NCI-H345 (cell line): ENCODE measurements at regions not wholly inside any gene's neighbourhood (a gene's known extent, or its start where the extent isn't known, plus 50 kb on each side); places are given as distances from the start of the nearest gene placed in this dataset.
"Not testable (repeated sequence)": the region's sequence is repeated elsewhere in the genome, so short reads cannot be mapped to it uniquely, and the experiment has no call there.

ENCODE experiments used
- DNase-seq: peaks from one replicate; lab custom pipeline; 2025; lab: John Stamatoyannopoulos, UW

- DNase-seq, result no peak
Measured at GRCh38 chr17:82998637-82999036, 80.8 kb upstream of the METRNL start.

- DNase-seq, result no peak
Measured at GRCh38 chr17:83000738-83001137, 78.7 kb upstream of the METRNL start.

GRCh38 chr17:83002118-83002805 is 77.1 kb upstream of the METRNL start:
- no peak for DNase-seq

GRCh38 chr17:83004791-83005380 is 74.5 kb upstream of the METRNL start:
- DNase-seq, result no peak

- no peak for DNase-seq
Measured at GRCh38 chr17:83005639-83006038, 73.8 kb upstream of the METRNL start.

GRCh38 chr17:83006515-83007455 is 72.6 kb upstream of the METRNL start:
- DNase-seq, result no peak

- DNase-seq, result peak; percentile 88
Measured at GRCh38 chr17:83007504-83008185, 71.8 kb upstream of the METRNL start.

GRCh38 chr17:83008186-83008510 is 71.3 kb upstream of the METRNL start:
- no peak for DNase-seq

- DNase-seq, result no peak
Measured at GRCh38 chr17:83008526-83008925, 70.9 kb upstream of the METRNL start.

- no peak for DNase-seq
Measured at GRCh38 chr17:83009414-83010205, 69.8 kb upstream of the METRNL start.

GRCh38 chr17:83010206-83011200 is 68.9 kb upstream of the METRNL start:
- DNase-seq, result no peak

GRCh38 chr17:83011676-83012075 is 67.7 kb upstream of the METRNL start:
- not testable (repeated sequence) for DNase-seq

GRCh38 chr17:83012200-83012785 is 67.1 kb upstream of the METRNL start:
- no peak for DNase-seq

GRCh38 chr17:83012868-83013778 is 66.3 kb upstream of the METRNL start:
- DNase-seq, result no peak

- no peak for DNase-seq
Measured at GRCh38 chr17:83013779-83014117, 65.7 kb upstream of the METRNL start.

- no peak for DNase-seq
Measured at GRCh38 chr17:83014297-83014696, 65.1 kb upstream of the METRNL start.

GRCh38 chr17:83014940-83015910 is 64.2 kb upstream of the METRNL start:
- DNase-seq, result no peak
